A204.1 (cell line): ENCODE measurements at regions not wholly inside any gene's neighbourhood (a gene's known extent, or its start where the extent isn't known, plus 50 kb on each side); places are given as distances from the start of the nearest gene placed in this dataset.

ENCODE experiments used
- FAIRE-seq: peaks from 2 replicates; lab custom pipeline; 2012; peaks lifted over from hg19 to GRCh38; lab: Jason Lieb, UNC

DNA sequence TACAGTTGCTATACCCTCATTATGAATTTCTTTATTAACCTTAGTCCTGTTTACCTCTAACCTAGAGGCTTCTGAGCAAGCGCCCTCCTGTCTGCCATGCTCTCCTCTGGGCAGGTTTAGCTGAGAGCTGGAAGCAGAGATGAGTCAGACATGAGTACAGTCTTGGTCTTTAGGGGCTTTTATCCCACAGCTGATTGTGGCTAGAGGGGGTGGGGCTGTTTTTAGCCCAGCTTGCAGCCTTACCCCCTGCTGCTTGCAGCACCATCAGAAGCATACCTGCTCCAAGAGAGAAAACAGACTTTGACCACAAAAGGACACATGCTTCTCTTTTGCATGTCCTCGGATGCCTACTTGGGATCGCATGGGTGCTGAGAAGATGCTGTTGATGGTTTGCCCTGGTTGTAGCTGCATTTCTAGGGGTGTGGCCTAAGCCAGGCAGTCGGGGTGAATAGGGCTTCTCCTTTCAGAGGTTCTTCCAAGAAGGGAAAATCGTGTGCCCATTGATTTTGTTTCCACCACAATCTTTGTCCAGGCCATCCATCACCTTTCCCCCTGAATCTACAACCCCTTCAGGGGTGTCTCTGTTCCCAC lies 115.0 kb upstream of the LGALSL start:
- FAIRE-seq: no peak

DNA sequence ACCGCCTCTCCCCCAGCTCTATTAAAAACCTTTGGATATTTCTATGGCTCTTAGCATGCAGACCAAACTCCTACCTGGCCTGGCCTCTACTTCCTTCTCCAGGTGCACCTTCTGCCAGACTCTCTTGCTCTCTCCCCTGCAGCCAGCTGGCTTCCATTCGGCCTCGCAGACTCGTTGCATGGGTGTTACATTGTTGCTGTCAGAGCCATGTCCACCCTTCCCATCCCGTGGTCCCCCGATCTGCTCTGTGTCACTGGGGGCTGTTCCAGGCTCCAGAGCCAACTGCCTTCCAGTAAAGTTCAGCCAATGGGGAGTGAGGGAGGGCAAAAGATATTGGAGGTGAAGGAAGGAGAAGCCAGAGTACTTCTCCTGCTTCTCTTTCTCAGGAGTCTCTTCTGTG lies 112.5 kb upstream of the LGALSL start:
- FAIRE-seq: no peak

DNA sequence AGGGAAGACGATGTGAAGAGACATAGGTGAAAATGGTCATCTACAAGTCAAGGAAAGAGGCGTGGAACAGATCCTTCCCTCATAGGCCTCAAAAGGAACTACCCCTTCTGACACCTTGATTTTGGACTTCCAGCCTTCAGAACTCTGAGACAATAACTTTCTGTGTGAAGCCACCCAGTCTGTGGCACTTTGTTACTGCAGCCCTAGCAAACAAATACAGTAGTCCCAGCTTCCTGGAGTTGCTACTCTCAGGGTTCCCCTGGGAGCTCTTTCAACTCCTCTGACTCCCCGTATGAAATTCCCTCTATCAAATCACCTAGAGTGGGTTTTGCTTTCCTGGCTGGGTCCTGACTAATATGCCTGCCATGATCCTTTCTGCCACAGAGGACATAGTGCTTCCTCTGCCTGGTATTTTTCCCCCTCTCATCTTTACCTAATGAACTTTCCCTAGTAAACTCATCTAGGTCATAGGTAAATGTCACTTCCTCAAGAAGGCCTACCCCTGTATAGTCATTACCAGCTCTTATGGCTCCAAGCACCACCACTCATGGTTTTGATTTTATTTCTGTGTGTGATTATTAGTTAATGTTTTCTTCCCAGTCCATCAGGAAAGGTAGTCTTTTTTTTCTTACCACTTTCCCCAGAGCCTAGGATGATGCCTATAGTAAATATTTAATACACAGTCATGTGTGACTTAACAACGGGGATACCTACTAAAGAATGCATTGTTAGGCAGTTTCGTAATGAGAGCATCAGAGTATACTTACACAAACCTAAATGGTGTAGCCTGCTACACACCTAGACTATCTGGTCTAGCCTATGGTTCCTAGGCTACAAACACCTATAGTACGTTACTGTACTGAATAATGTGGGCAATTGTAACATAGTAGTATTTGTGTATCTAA lies 111.5 kb upstream of the LGALSL start:
- FAIRE-seq: no peak

DNA sequence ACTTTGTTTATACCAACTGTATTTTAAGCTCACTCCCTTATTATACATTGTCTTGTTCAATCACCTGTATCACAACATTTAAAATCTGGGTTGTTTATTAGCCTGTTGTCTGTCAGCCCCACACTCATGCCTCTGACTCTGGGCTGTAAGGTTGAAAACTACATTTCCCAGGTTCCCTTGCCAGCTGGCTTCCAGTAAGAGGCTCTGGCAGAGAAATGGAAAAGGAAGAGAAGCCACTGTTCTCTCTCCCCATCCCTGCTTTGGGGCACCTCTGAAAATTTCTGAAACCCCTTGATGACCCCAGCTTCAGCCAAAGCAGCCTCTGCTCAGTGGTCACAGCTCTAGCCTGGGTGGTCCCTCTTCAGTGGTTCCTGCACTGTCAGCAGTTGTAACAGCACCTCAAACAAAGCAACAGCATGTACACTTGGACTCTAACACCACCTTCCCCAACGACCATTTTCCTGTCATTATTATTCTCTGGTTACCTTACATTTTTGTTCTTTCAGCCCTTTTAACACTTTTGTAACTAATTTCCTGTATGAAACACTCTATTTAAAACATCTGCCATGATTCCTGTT lies 108.9 kb upstream of the LGALSL start:
- no peak for FAIRE-seq

DNA sequence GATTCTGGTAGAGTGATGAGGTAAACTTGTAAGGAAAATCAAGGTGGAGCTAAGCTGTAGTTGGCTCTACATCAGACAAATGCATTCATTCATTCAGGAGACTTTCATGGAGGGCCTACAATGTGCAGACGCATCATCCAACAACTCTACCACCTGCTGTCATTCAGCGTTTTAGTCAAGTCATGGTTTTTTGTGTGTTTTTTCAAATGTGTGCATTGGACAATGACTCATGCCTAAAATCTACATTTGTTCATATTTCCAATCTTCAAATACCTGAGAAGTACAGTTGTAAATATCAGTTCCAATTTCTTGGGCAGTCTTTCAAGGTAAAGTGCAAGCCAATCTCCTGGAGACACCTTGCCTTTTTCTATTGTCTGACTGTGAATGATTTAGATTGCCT lies 108.0 kb upstream of the LGALSL start:
- FAIRE-seq: no peak

DNA sequence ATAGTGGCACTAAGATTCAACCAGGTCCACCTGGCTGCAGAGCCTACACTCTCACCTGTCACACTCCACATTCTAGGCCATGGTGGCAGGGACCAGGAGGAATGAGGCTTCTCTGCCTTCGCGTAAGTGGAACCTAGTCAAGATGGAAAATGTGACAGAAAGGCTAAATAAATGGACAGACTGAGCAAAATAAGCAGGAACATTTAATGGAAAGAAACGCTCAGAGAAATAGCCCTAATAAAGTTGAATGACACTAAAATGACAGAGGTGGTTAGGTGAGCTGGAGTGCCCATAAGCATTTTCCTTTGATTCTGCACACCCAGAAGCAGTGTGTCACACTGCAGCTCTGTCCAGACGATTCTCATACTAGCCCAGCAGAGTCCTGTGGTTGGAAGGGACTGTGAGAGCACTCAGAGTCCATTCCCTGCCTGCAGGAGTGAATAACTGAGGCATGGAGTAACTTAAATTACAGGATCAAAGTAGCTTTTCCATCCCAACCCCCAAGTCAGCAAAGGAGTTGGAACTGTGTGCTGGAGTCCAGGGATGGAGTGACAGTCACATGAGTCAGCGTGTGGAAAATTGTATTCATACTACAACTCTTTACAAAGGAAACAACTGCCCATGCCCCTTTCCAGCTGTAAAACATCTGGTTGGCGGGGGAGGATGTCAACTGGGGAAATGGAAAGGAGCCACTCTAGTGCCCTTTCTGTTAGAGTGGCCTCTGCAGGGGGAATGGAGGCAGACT lies 105.4 kb upstream of the LGALSL start:
- FAIRE-seq: no peak

DNA sequence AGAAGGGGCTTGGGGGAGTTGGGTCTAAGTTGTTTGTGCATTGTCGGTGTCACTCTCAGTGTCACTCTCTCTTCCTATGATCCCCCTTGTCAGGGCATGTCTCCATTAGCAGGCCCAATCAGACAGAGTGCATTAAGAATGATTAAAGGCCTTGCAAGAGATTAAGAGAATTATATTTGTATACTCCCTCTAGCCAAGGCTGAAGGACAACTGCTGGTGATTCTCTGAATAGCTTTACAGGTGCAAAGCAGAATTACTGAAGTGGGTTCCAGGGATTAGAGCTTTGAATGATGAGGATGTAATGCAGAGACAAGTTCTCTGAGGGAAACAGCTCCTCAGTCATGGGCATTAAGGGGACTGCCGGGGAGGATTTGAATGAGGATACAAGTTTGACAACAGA lies 104.8 kb upstream of the LGALSL start:
- no peak for FAIRE-seq

DNA sequence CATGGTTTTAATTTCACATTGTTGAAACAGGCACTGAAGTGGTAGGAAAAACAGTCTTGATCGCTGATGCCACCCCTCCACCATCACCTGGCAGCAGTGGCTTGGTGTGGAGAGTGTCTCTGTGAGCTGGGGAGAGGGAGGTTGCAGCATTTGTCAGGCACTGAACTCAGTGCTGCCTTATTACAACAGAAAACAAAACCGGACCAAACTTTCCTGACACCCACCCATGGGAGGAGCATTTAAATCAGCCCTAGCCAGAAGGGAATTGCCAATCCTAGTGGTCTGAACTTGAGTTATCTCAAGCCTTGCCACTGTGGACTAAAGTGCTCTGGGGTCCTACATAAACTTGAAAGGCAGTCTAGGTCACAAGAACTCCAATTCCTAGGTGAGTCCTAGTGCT lies 103.0 kb upstream of the LGALSL start:
- no peak for FAIRE-seq

DNA sequence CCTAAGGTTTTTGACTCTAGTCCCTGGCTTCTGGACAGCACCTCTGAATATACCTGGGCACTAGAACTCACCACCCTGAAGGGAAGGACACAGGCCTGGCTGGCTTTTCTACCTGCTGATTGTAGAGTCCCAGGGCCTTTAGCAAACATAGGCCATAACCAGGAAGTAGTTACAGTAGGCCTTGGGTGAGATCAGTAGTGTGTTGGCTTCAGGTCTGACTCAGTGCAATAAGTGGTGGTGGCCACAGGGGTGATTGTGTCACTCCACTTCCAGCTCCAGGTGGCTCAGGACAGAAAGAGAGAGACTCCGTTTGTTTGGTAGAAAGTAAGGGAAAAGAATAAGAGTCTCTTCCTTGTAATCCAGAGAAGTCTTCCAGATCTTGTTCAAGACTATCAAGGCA lies 101.7 kb upstream of the LGALSL start:
- no peak for FAIRE-seq

DNA sequence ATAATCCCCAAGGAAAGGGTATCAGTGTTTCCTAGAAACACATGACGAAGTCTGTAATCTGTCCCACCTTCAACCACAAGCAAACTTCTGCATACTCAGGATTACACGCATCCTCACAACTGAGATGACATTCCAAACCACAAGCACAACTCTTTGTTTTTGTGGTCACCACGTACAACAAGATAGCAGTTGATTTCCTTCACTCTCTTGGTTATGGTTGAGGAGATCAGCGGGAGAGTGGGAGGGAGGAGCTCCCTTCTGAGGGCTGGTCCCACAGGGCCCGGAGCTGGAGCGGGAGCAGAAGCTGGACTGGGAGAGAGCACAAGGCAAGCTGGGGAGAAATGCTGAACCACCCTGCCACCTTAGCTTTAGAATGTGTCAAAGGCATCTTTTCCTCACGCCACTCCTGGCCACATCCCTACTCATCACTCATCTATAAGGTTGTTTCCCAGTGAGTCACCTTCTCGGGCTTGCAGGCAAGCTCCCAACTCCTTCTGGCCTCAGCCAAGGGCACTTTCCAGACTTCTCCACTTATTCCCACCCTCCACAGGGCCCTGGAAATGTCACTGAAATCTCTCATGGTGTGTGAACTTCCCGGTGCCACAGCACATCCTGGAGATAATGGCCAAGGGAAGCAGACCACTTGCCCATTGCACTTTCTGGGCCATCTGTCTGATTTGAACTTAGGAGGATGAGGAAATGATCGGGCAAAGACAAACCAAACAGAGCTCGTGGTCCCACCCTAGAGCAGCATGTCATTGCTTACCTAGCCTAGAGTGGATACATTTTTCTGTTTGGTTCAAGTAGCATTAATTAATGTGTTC lies 98.9 kb upstream of the LGALSL start:
- FAIRE-seq: no peak

DNA sequence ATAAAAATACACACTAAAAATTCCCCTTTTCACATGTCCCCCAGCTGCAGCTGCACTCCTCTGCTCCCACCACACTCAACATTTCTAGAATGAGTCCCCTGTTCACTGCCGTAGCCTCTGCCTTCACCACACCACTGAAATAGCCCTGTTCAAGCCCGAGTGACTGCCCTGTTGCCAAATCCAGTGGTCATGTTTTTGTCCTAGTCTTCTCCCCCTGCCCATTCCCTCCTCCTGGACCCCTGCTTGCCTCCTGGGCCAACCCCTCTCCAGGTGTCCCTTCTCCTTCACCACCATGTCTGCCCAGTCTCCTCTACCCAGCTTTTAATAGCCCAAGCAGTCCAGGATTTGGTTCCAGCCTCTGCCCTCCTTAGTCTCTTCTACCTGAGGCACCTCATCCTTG lies 97.1 kb upstream of the LGALSL start:
- no peak for FAIRE-seq

DNA sequence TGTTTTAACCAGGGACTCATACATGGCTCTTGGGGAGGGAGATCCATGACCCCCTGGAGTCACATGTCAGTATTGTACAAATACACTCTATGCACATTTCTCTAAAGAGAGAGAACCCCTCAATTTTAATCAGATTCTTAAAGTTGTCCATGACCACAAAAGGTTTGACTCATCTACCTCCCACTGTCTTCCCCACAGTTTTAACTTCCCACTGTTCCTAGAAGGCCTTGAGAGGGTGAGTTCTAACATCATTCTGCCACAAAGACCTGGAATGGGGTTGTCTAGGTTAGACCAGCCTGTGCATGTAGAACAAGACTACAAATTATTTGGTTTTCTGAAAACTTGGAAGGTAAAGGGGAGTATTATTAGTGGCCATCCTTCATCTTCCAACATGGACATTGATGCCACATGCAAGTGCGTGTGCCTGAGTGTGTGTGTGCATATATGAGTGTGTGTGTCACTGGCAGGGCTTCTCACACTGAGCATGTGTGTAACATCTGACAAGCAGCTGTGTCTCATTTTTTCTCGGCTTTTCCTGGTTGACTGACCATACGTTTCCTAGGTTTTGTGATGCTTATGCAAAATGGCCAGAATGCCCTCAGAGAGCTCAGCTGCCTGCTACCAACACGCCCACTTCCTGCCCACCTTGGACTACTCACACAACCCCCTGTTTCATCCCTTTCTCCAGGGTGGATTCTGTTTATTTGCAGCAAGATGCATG lies 94.6 kb upstream of the LGALSL start:
- no peak for FAIRE-seq

DNA sequence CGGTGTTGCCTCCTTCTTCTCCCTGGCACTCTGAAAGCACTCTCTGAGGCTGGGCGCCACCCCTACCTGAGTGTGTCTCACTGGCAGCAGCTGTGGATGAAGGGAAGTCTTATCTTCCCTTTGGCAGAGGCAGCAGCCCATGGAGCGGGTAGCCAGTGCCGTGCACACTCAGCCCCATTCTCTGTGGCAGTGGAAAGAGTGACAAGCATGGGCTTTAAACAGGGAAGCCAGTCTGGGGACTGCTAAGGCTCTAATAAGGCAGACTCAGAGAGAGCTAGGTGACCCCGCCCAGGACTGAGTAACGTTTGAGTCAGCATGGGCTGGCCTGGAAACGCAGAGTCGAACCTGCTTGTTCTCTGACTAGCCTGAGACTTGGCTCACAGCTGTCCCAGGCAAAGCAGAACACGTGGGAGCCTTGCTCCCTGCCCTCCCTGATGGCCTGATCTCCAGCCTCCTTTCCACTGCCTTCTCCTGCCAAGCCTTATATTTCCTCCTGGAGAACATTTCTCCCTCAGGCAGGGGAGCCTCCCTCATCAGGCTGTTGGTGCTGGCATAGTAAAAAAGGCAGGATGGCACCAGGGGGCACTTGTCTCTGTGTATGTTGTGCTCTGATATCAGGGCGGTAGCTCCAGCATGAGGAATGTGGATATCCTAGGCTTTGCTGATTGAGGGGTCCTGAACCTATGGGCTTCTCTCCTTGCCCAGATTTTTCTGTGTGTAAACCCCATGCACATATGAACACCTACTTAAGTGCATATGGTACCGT lies 93.9 kb upstream of the LGALSL start:
- FAIRE-seq: no peak

DNA sequence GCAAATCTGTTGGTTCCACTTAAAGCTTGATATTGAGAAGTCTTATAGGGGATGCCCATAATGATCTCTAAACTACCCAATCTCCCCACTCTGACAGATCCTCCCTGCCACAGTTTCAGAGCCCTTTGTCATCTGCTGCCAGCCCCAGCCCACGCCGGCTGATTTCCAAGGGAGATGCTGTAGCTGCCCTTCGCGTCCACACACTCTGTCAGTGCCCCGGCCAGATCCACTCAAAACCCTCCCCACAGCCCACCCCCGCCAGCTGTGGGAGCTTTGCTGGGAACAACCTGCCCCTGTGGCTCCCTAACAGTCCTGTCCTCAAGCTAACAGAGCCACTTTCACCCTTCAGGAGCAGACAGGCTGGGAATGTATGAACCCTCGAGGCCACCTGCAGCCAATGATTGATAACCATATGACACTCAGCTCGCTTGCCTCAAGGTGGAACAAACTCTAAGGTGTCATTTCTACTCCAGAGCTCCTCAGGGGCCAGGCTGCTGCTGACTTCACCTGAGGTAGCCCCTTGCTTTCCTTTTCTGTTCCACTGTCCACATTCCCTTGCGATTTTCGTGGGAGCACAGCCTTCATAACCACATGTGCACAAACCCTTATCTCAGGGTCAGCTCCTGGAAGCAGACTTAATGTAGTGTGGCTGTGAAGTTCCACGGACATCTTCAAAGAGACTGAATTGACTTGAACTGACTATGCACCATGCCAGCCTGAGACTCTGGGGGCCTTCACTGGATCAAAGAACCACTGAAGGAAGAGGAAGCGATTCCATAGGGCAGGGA lies 92.6 kb upstream of the LGALSL start:
- no peak for FAIRE-seq

DNA sequence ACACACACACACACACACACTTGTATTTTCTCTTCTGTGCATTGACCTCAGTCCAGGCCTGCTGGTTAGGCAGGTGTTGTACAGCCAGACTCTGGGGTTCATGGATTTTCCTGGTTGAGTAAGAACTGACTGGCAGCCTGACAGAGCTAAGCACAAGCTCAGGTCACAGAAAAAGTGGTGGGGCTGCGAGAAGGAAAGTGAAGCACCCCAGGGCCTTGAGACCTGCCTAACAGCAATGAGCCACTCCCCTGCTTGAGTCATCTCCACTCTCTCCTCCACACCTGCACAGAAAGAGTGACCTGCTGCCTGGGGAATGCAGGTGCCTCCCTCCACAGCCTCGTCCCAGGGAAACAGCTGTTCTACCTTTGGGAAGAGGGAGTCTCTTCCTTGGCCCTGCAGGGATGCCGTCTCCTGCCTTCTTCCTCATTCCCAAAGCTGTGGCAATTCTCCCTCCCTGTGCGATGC lies 91.4 kb upstream of the LGALSL start:
- no peak for FAIRE-seq

DNA sequence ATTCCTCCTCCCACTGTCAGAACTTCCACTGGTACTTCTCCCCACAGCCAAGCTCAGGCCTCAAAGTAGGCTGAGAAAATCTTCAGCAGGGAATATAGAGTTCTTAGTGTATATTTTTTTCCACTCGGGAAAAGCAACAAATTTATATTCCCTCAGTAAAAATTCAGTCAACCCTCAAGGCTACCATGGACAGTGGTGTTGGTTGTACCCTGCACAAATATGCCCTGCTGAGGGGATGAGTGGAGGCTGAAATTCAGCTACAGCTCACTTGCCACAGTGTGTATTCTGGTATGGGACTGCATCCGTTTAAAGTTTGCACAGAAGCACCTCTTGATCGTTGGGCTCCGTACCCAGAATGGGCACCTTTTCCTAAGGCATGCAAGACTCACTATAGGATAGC lies 90.8 kb upstream of the LGALSL start:
- FAIRE-seq: no peak

DNA sequence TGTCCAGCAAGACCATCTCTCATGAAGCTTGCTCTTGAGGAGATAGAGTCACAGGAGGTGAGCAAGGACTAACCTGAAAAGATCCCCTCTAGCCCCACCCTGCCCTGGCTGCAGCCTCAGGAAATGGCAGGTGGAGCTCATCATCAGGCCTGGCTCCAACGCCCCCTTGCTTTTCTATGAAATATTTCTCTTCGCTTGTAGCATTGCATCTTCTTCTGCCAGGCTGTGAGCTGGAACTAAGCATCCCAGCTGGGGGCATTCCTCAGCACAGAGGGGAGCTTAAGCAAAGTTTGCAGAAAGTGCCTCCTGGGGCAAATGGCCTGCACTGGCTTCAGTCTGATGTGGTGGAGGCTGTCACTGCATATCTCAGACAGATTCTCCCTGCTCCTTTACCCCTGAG lies 90.1 kb upstream of the LGALSL start:
- FAIRE-seq: no peak

DNA sequence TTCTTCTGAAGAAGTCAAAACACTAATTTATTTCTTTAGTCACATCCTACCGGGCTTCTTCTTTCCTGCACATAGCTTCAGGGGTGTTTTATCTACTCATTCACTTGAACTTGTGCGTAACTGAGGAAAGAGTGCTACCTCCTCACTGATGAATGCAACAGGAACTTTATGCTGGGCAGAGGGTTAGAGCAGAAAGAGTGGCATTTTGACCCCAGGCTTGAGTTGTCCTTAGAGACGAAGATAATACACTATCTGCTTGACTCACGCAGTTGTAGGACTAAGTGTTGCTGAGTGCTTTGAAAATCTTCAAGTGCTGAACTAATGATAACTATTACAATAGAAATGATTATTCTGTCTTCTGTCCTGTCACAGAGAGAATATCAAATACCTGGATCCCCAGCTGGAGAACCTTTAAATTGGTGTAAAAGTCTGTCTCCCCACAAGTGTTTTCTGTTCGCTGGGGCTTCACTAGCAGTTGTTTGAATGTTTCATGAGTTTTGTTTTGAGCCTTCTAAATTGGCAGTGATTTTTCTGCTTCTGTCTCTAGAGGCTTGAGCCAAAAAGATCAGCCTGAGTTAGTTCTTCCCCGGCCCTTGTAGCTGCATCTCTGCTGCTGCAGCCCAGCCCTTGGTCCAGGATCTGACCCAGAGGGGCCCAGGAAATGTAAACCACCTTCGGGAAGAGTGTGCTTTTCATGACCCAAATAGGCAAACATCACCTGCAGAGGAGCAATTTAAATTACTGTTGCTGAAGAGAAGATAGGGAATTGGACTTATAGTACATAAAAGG lies 86.3 kb upstream of the LGALSL start:
- no peak for FAIRE-seq

DNA sequence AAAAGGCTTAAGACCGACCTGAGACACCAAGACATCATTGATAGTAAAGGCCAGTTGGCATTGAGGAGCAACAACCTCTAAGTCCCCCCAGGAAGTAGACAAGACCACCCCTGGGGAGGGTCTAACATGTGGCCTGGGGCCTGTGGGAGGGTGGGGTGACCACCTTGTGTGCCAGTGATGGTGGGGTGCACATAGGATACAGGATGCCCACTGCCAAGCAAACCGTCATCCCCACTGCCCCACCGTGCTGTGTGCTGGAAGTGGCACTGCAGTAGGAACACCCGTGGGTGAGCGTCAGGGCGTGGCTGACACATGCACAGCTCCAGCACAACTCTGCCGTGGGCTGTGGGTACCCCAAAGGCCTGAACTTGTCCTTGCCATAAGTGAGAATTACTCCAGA lies 84.3 kb upstream of the LGALSL start:
- FAIRE-seq: no peak
